Ovary (tissue), 7 donors: ENCODE measurements at regions not wholly inside any gene's neighbourhood (a gene's known extent, or its start where the extent isn't known, plus 50 kb on each side); places are given as distances from the start of the nearest gene placed in this dataset.

ENCODE experiments used
- DNase-seq, 5 donors: peaks; one replicate each; pipeline ENCODE4 v3.0.0-alpha.2; 2019 to 2020
- H3K27ac ChIP-seq, 2 donors: fragments of 200-600 bp; one replicate each; pipeline versions ENCODE4 v1.5.1 to v1.8.0; 2019 to 2022
- H3K27me3 ChIP-seq: fragments of 200-600 bp; one replicate; pipeline ENCODE4 v1.8.0; 2022
- H3K36me3 ChIP-seq: fragments of 200-600 bp; sonication (generic); one replicate; pipeline ENCODE4 v1.5.1; 2019
- H3K4me1 ChIP-seq: one replicate; pipeline ENCODE4 v1.8.1; 2013; ENCODE audit warnings: mild to moderate bottlenecking, moderate library complexity; ENCODE audit not compliant: insufficient read depth
- H3K4me3 ChIP-seq: fragments of 200-600 bp; sonication (generic); one replicate; pipeline ENCODE4 v1.5.1; 2017
- H3K9me3 ChIP-seq, 2 donors: fragments of 200-600 bp in 1 of 2; sonication (generic) in 1 of 2; one replicate each; pipeline versions ENCODE4 v1.5.1 to v1.8.1; 2013 to 2019; ENCODE audit warnings: mild to moderate bottlenecking in 1 of 2, moderate library complexity in 1 of 2
- CTCF ChIP-seq, 3 donors: fragments of 450-650 bp in 2 of 3; fragments of 200-600 bp in 1 of 3; IDR thresholded peaks; one replicate each; pipeline versions ENCODE4 v1.5.1 to v1.8.0; 2016 to 2022; ENCODE audit warnings: antibody characterized with exemption in 3 of 3, mild to moderate bottlenecking in 1 of 3
- EP300 ChIP-seq: sonication (generic); formaldehyde crosslinking; IDR thresholded peaks from one replicate; pipeline ENCODE4 v1.6.1; 2017; ENCODE audit warnings: antibody characterized with exemption
- POLR2A ChIP-seq: fragments of 450-650 bp; IDR thresholded peaks from one replicate; pipeline ENCODE4 v1.6.1; 2017; ENCODE audit warnings: antibody characterized with exemption, mild to moderate bottlenecking, moderate library complexity
- WGBS, 3 donors: extraction: QIAGEN DNeasy Blood & Tissue Kit in 1 of 3; methylation state at CpG; one replicate each; pipeline versions ENCODE4 v1.1.5 to v1.1.7; 2013 to 2017; 5-methylcytosine and 5-hydroxymethylcytosine counted together
- intact Hi-C, 4 donors: fragments of 100-400 bp; cut with DNase I; formaldehyde crosslinking; loops; one replicate each; pipeline versions ENCODE4 v1.11.0 to v1.15.1; 2022 to 2023
- donor health status: DM: no; HTN: no; CAD: no; lungs with moderate emphysema.
- donor health status: DM: no; HTN: no; CAD: no.
- donor health status: Bipolar disorder and iron deficiency.
- donor health status: DM: no; HTN: no; CAD: no.
- donor health status: DM: yes; HTN: yes; CAD: no.

- intact Hi-C loops: no loop called here
- TF ChIP-seq EP300 (no peak), CTCF (IDR thresholded peaks at IDR 0.05) (no peak), POLR2A (no peak)
Observed at GRCh38 chr9:71213633-71214032, 92.2 kb upstream of the TRPM3 start.

GRCh38 chr9:71210326-71210725, 88.9 kb upstream of the TRPM3 start:
- TF ChIP-seq POLR2A (no peak), EP300 (no peak), CTCF (IDR thresholded peaks at IDR 0.05) (no peak)
- Histone ChIP-seq H3K36me3 (no peaks in the 10 kb centered on the region), H3K27me3 (no peaks in the 10 kb centered on the region), H3K9me3 (no peaks in the 10 kb centered on the region), H3K4me3 (no peak overlapping the region), H3K4me1 (no peaks in the 10 kb centered on the region), H3K27ac (no peak overlapping the region)
- intact Hi-C loops: no loop called here
- DNase-seq: no peak
- 57 to 70% (median 69%) methylated on average over 2 of the region's 2 CpGs for WGBS, 3 donors

More at GRCh38 chr9:71213633-71214032, 92.2 kb upstream of the TRPM3 start:
- no peaks in the 10 kb centered on the region for H3K27me3 ChIP-seq
- H3K36me3 ChIP-seq: no peaks in the 10 kb centered on the region
- H3K9me3 ChIP-seq: no peaks in the 10 kb centered on the region
- no peak for DNase-seq
- H3K4me3 ChIP-seq: no peak overlapping the region
- no peak overlapping the region for H3K27ac ChIP-seq
- H3K4me1 ChIP-seq: no peaks in the 10 kb centered on the region

- H3K4me3 ChIP-seq: no peak overlapping the region
- H3K4me1 ChIP-seq: no peaks in the 10 kb centered on the region
- H3K27ac ChIP-seq: no peak overlapping the region
- no peaks in the 10 kb centered on the region for H3K27me3 ChIP-seq
- DNase-seq: no peak
- no peaks in the 10 kb centered on the region for H3K36me3 ChIP-seq
- no peaks in the 10 kb centered on the region for H3K9me3 ChIP-seq
- 87 to 91% (median 90%) methylated on average over 7 of the region's 7 CpGs for WGBS, 3 donors
- intact Hi-C loops: no loop called here
- TF ChIP-seq CTCF (IDR thresholded peaks at IDR 0.05) (no peak), POLR2A (no peak), EP300 (no peak)
Observed at GRCh38 chr9:71209890-71210289, 88.5 kb upstream of the TRPM3 start.

- DNase-seq: no peak
- H3K4me3 ChIP-seq: no peak overlapping the region
- no peaks in the 10 kb centered on the region for H3K27me3 ChIP-seq
- intact Hi-C loops: no loop called here
- H3K4me1 ChIP-seq: no peaks in the 10 kb centered on the region
- H3K36me3 ChIP-seq: no peaks in the 10 kb centered on the region
- TF ChIP-seq CTCF (IDR thresholded peaks at IDR 0.05) (no peak), POLR2A (no peak), EP300 (no peak)
- no peaks in the 10 kb centered on the region for H3K9me3 ChIP-seq
- H3K27ac ChIP-seq: no peak overlapping the region
Observed at GRCh38 chr9:71202931-71203330, 81.5 kb upstream of the TRPM3 start.

- no peaks in the 10 kb centered on the region for H3K36me3 ChIP-seq
- 21 to 27% (median 21%) methylated on average over 3 of the region's 3 CpGs for WGBS, 3 donors
- TF ChIP-seq EP300 (no peak), CTCF (IDR thresholded peaks at IDR 0.05) (no peak), POLR2A (no peak)
Observed at GRCh38 chr9:71191708-71192107, 70.3 kb upstream of the TRPM3 start.

More at GRCh38 chr9:71191708-71192107, 70.3 kb upstream of the TRPM3 start:
- Histone ChIP-seq H3K27ac (no peak overlapping the region), H3K27me3 (no peaks in the 10 kb centered on the region), H3K9me3 (no peaks in the 10 kb centered on the region), H3K4me1 (no peaks in the 10 kb centered on the region), H3K4me3 (no peak overlapping the region)
- intact Hi-C loops: no loop called here
- DNase-seq: no peak
